Gastroesophageal sphincter (tissue), 3 donors: ENCODE measurements at regions not wholly inside any gene's neighbourhood (a gene's known extent, or its start where the extent isn't known, plus 50 kb on each side); places are given as distances from the start of the nearest gene placed in this dataset.

Experiments
- CTCF ChIP-seq, 4 experiments: fragments of 200-600 bp in 2 of 4; fragments of 450-650 bp in 2 of 4; sonication (generic) in 1 of 4; IDR thresholded peaks; one replicate each; pipeline ENCODE4 v1.5.1; 2017 to 2019; ENCODE audit warnings: antibody characterized with exemption in 4 of 4, mild to moderate bottlenecking in 2 of 4, moderate library complexity in 2 of 4
- EP300 ChIP-seq: sonication (generic); formaldehyde crosslinking; IDR thresholded peaks from one replicate; pipeline ENCODE4 v1.6.1; 2017; ENCODE audit warnings: antibody characterized with exemption, mild to moderate bottlenecking
- POLR2A ChIP-seq, 2 donors: fragments of 450-650 bp; IDR thresholded peaks; one replicate each; pipeline ENCODE4 v1.6.1; 2017; ENCODE audit warnings: antibody characterized with exemption in 2 of 2, mild to moderate bottlenecking in 2 of 2, moderate library complexity in 1 of 2

GRCh38 chr1:195335541-195335940, 1272.7 kb downstream of the KCNT2 start:
- TF ChIP-seq CTCF (IDR thresholded peaks at IDR 0.05): no peak
- TF ChIP-seq POLR2A (IDR thresholded peaks at IDR 0.05): no peak
- TF ChIP-seq EP300: no peak
